GM12873 (cell line): ENCODE measurements at regions not wholly inside any gene's neighbourhood (a gene's known extent, or its start where the extent isn't known, plus 50 kb on each side); places are given as distances from the start of the nearest gene placed in this dataset.

Source experiments
- TF ChIP-seq, protein P1 (sequence below): IDR thresholded peaks from 2 replicates; pipeline ENCODE4 v1.5.1; 2012; ENCODE audit warnings: low read depth, mild to moderate bottlenecking, moderate library complexity, low read length, control low read depth; ENCODE audit not compliant: insufficient read depth; ENCODE audit errors: missing control alignments

DNA sequence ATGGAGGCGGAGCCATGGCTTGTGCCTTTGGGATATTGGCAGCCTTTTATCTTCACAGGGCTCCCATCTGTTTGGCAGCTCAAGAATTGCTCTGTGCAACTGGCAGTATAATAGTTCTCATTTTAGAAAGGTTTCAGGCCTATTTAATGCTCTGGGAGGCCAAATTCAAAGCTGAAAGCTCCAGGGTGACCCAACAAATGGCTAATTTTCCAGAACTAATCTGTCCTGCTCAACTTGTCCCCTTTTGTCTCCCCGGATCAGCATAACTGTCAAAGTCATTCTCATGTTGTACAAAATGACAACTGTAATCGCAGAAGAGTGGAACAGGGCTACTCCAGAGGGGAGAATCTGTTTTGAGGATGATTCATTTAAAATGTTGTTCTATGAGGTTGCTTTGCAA is 52.6 kb upstream of the CXCL14 start:
- TF ChIP-seq, protein P1, sequence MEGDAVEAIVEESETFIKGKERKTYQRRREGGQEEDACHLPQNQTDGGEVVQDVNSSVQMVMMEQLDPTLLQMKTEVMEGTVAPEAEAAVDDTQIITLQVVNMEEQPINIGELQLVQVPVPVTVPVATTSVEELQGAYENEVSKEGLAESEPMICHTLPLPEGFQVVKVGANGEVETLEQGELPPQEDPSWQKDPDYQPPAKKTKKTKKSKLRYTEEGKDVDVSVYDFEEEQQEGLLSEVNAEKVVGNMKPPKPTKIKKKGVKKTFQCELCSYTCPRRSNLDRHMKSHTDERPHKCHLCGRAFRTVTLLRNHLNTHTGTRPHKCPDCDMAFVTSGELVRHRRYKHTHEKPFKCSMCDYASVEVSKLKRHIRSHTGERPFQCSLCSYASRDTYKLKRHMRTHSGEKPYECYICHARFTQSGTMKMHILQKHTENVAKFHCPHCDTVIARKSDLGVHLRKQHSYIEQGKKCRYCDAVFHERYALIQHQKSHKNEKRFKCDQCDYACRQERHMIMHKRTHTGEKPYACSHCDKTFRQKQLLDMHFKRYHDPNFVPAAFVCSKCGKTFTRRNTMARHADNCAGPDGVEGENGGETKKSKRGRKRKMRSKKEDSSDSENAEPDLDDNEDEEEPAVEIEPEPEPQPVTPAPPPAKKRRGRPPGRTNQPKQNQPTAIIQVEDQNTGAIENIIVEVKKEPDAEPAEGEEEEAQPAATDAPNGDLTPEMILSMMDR = no peak

DNA sequence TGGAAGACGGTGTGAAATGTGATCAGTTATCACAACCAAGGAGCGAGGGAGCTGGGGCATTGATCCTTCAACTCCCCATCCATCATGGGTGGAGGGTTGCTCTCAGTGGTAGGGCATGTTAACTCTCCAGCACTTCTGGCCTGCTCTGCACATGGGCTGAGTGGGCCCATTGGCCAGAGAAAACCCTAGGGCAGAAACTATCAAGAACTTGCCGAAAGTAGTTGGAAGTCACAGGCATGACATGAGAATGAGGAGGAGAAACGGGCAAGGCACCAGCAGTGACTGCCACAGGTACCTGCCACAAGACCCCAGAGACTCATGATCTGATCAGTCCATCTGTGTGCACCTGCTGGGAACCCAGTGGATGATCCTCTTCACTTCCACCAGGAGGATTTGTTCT is 50.9 kb upstream of the CXCL14 start:
- TF ChIP-seq, protein P1 = no peak

DNA sequence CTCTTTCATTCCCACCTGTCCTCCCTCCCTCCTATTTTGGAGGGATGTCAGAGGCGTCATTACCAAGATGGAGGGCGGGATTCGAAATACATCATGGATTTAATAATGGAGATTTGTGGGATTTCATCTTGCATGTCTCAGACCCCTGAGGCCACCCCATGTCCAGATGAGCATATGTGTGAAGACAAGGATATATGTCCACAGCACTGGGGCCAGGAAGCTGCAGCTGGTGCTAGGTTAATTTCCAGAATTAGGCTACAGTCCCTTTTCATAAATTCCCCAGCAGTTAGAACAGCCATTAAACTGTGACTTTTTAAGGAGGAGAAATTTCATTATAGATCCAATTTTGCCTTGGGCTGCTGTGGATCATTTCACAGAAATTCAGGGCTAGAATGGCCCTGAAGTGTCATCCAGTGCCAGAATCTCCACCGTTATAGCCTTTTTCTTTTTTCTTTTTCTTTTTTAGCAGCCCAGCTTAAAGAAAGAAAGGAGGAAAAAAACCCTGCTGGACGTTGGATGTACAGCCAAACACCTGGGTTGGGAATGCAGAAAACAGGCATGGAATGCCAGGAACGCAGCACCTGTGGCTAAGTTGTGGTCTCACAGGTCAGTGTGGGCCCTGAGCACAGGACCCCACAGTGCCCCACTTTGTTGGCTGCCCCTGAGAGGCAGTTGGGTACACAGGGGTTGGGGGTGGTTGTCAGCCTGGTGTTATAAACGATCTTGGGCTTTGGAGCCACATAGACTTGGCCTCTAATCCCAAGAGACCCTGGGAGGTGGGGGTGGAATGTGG is 50.2 kb upstream of the CXCL14 start:
- TF ChIP-seq, protein P1 = no peak
